Nephron progenitor cell (in vitro differentiated cells): ENCODE measurements at regions not wholly inside any gene's neighbourhood (a gene's known extent, or its start where the extent isn't known, plus 50 kb on each side); places are given as distances from the start of the nearest gene placed in this dataset.

Source experiments
- DNase-seq: peaks from one replicate; pipeline ENCODE4 v3.0.0; 2021
- H3K27ac Mint-ChIP-seq: 2 replicates; pipeline ENCODE4 v1.8.0; 2021; ENCODE audit warnings: mild to moderate bottlenecking, moderate library complexity, mixed read lengths
- H3K27me3 Mint-ChIP-seq: 2 replicates; pipeline ENCODE4 v1.8.0; 2021; ENCODE audit warnings: mild to moderate bottlenecking, low read depth, mixed read lengths; ENCODE audit not compliant: poor library complexity
- H3K36me3 Mint-ChIP-seq: 2 replicates; pipeline ENCODE4 v1.8.0; 2021; ENCODE audit warnings: low read depth, mixed read lengths
- H3K4me1 Mint-ChIP-seq: 2 replicates; pipeline ENCODE4 v1.8.0; 2021; ENCODE audit warnings: mixed read lengths
- H3K4me3 Mint-ChIP-seq: 2 replicates; pipeline ENCODE4 v1.8.0; 2021; ENCODE audit warnings: mild to moderate bottlenecking, moderate library complexity, mixed read lengths
- H3K9me3 Mint-ChIP-seq: 2 replicates; pipeline ENCODE4 v1.8.0; 2021; ENCODE audit warnings: mild to moderate bottlenecking, moderate library complexity, mixed read lengths
- CTCF ChIP-seq: fragments of 200-600 bp; sonication (generic); IDR thresholded peaks from 2 replicates; pipeline ENCODE4 v1.5.0; 2021; ENCODE audit warnings: antibody characterized with exemption

- Mint-ChIP-seq H3K27me3 (no peaks in the 10 kb centered on the region), H3K9me3 (no peaks in the 10 kb centered on the region), H3K4me1 (no peaks in the 10 kb centered on the region), H3K4me3 (no peak overlapping the region), H3K27ac (no peak overlapping the region), H3K36me3 (no peaks in the 10 kb centered on the region)
- TF ChIP-seq CTCF: no peak
- no peak for DNase-seq
These were observed 1680.7 kb downstream of the PCDH7 start for GRCh38 chr4:32400870-32401269.

GRCh38 chr4:32417113-32417704 is 1697.0 kb downstream of the PCDH7 start:
- Mint-ChIP-seq H3K27me3 (no peaks in the 10 kb centered on the region), H3K36me3 (no peaks in the 10 kb centered on the region), H3K27ac (no peak overlapping the region), H3K9me3 (peaks cover 12% of the 10 kb centered on the region), H3K4me1 (no peaks in the 10 kb centered on the region), H3K4me3 (no peak overlapping the region)
- no peak for DNase-seq
- TF ChIP-seq CTCF: no peak

DNA sequence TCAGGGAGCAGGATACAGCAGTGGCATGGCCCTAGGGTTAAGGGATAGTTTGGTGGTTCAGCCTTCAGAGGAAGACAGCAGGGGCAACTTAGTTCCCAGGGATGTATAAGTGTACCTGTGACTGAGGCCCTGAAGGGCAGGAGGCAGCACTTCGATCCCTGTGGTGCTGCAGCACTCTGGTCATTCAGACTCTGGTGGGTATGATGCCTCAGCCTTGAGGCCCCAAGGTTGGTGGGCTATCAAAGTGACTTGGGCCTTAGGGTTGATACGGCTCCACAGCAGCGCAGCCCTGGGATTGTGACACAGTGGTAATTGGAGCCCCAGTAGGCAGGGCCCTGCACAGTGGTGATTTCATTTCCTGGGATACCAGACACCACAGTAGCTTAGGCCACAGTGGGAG is 1703.1 kb downstream of the PCDH7 start:
- H3K4me3 Mint-ChIP-seq: no peak overlapping the region
- no peaks in the 10 kb centered on the region for H3K27me3 Mint-ChIP-seq
- no peak for DNase-seq
- H3K9me3 Mint-ChIP-seq: peaks cover 21% of the 10 kb centered on the region
- no peaks in the 10 kb centered on the region for H3K4me1 Mint-ChIP-seq
- no peak overlapping the region for H3K27ac Mint-ChIP-seq
- H3K36me3 Mint-ChIP-seq: no peaks in the 10 kb centered on the region
- no peak for TF ChIP-seq CTCF

DNA sequence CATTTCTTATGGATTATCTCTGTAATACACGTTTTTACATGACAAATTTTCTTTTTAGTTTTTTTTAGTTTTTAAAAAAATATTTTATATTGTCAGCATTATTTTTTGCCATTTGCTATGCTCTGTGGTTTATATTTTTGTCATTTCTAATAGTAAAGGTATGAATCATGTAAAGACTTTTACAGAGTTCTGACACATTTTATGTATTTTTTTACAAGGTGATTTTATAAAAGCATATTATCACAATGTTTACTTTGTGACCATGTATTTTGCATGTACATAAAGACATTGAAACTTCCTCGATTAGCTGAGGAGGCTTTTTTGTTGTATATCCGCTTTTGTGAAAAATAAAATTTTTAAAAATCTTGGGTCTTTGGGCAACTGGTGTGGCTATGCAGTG is 1705.1 kb downstream of the PCDH7 start:
- Mint-ChIP-seq H3K9me3 (peaks cover 21% of the 10 kb centered on the region), H3K27me3 (no peaks in the 10 kb centered on the region), H3K36me3 (no peaks in the 10 kb centered on the region), H3K4me1 (no peaks in the 10 kb centered on the region), H3K4me3 (no peak overlapping the region), H3K27ac (no peak overlapping the region)
- no peak for DNase-seq
- TF ChIP-seq CTCF: no peak

DNA sequence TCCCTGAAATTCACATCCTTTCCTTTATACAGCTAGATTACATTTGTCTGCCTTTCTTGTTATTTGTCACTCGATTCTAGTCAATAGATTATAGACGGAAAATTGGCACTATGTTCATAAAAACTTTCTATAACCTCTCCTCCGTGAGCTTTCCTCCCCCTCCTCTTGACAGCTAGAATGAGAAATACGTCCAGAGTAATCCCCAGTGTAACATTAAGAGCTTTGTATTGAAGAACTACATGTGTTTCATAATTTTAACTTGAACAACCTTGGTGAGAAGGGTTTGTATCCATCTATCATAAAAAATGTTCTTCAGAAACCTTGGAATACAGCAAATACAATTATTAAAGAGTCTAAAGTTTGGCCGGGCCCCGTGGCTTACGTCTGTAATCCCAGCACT is 1707.4 kb downstream of the PCDH7 start:
- H3K4me3 Mint-ChIP-seq: no peak overlapping the region
- H3K36me3 Mint-ChIP-seq: no peaks in the 10 kb centered on the region
- DNase-seq: no peak
- no peaks in the 10 kb centered on the region for H3K27me3 Mint-ChIP-seq
- H3K27ac Mint-ChIP-seq: no peak overlapping the region
- H3K9me3 Mint-ChIP-seq: peaks cover 6% of the 10 kb centered on the region
- no peaks in the 10 kb centered on the region for H3K4me1 Mint-ChIP-seq
- no peak for TF ChIP-seq CTCF

- Mint-ChIP-seq H3K9me3 (no peaks in the 10 kb centered on the region), H3K4me1 (no peaks in the 10 kb centered on the region), H3K36me3 (no peaks in the 10 kb centered on the region)
These were observed 1709.0 kb downstream of the PCDH7 start for GRCh38 chr4:32429151-32429550.

More at GRCh38 chr4:32429151-32429550, 1709.0 kb downstream of the PCDH7 start:
- no peak for DNase-seq
- Mint-ChIP-seq H3K27ac (no peak overlapping the region), H3K4me3 (no peak overlapping the region), H3K27me3 (no peaks in the 10 kb centered on the region)
- no peak for TF ChIP-seq CTCF
